A549 (cell line): ENCODE measurements at regions not wholly inside any gene's neighbourhood (a gene's known extent, or its start where the extent isn't known, plus 50 kb on each side); places are given as distances from the start of the nearest gene placed in this dataset.

Experiments
- ATAC-seq, 2 experiments: fragments of 200-7000 bp in 1 of 2; fragments of >200 bp in 1 of 2; cut with Nextera tagmentation in 1 of 2; cut with Tn5 transposase in 1 of 2; 3 replicates each; pipeline versions ENCODE4 v1.8.0 to v1.9.1; 2018 to 2020; ENCODE audit warnings: mild to moderate bottlenecking in 1 of 2, moderate library complexity in 1 of 2
- CTCF ChIA-PET: fragments of 300-600 bp; sonication (Branson Sonifier 250); formaldehyde crosslinking; extraction: SDS; loops from one replicate; lab custom pipeline; 2021; ENCODE audit warnings: antibody characterized with exemption, inconsistent platforms; lab: Yijun Ruan, JAX
- POLR2A ChIA-PET: fragments of 350-600 bp; formaldehyde crosslinking; extraction: SDS; loops from one replicate; lab custom pipeline; 2021; ENCODE audit warnings: antibody characterized with exemption, inconsistent platforms; lab: Yijun Ruan, JAX
- DNase-seq, 2 experiments: peaks; one replicate each; pipeline versions ENCODE4 v3.0.0 to v3.0.0-alpha.2; 2011 to 2016; ENCODE audit warnings: low read depth in 1 of 2, low spot score in 1 of 2
- FAIRE-seq: peaks from 2 replicates; lab custom pipeline; 2011; peaks lifted over from hg19 to GRCh38; lab: Jason Lieb, UNC
- H3K27ac ChIP-seq, 2 experiments: fragments of >200 bp; sonication (Bioruptor Twin); formaldehyde crosslinking; 3 replicates each; pipeline ENCODE4 v1.5.1; 2016 to 2017
- H3K4me1 ChIP-seq: fragments of >200 bp; sonication (Bioruptor Twin); formaldehyde crosslinking; 3 replicates; pipeline ENCODE4 v1.6.1; 2016
- H3K4me2 ChIP-seq: fragments of >200 bp; sonication (Bioruptor Twin); formaldehyde crosslinking; 3 replicates; pipeline ENCODE4 v1.6.1; 2016
- H3K4me3 ChIP-seq: fragments of >200 bp; sonication (Bioruptor Twin); formaldehyde crosslinking; 3 replicates; pipeline ENCODE4 v1.5.1; 2016
- H3K9me3 ChIP-seq: fragments of >200 bp; sonication (Bioruptor Twin); formaldehyde crosslinking; 3 replicates; pipeline ENCODE4 v1.6.1; 2016
- CEBPB ChIP-seq, 2 experiments: fragments of >200 bp in 1 of 2; sonication (Bioruptor Twin) in 1 of 2; formaldehyde crosslinking in 1 of 2; IDR thresholded peaks; 2 replicates each; pipeline ENCODE4 v1.6.1; 2012 to 2016
- CTCF ChIP-seq: fragments of >200 bp; sonication (Bioruptor Twin); formaldehyde crosslinking; IDR thresholded peaks from 3 replicates; pipeline ENCODE4 v1.5.1; 2016
- E2F6 ChIP-seq: IDR thresholded peaks from 2 replicates; pipeline ENCODE4 v1.6.1; 2012; ENCODE audit warnings: low read depth, borderline replicate concordance
- EHF ChIP-seq: fragments of 250-450 bp; sonication (Bioruptor Pico); IDR thresholded peaks from 2 replicates; pipeline ENCODE4 v1.5.0; 2020; ENCODE audit warnings: mild to moderate bottlenecking
- JUNB ChIP-seq: fragments of >200 bp; sonication (Bioruptor Twin); formaldehyde crosslinking; IDR thresholded peaks from 2 replicates; pipeline ENCODE4 v1.6.1; 2016
- KDM1A ChIP-seq: fragments of 200-600 bp; sonication (generic); IDR thresholded peaks from 2 replicates; pipeline ENCODE4 v1.6.1; 2016; ENCODE audit warnings: low read depth, mild to moderate bottlenecking
- KDM5A ChIP-seq: fragments of 200-600 bp; sonication (generic); IDR thresholded peaks from 2 replicates; pipeline ENCODE4 v1.6.1; 2016; ENCODE audit warnings: antibody characterized with exemption, mild to moderate bottlenecking
- MAX ChIP-seq: IDR thresholded peaks from 2 replicates; pipeline ENCODE4 v1.6.1; 2012
- NFE2L2 ChIP-seq: fragments of 150-350 bp; conservative IDR thresholded peaks from 2 replicates; pipeline ENCODE4 v1.6.1; 2014; ENCODE audit warnings: low read length
- NR3C1 ChIP-seq: fragments of >200 bp; sonication (Bioruptor Twin); formaldehyde crosslinking; IDR thresholded peaks from 3 replicates; pipeline ENCODE4 v1.6.1; 2017
- PBX3 ChIP-seq: IDR thresholded peaks from 2 replicates; pipeline ENCODE4 v1.6.1; 2012
- RAD21 ChIP-seq, 2 experiments: fragments of >200 bp in 1 of 2; sonication (Bioruptor Twin) in 1 of 2; formaldehyde crosslinking in 1 of 2; IDR thresholded peaks in 1 of 2; conservative IDR thresholded peaks in 1 of 2; 2 replicates in 1 of 2; 3 replicates in 1 of 2; pipeline ENCODE4 v1.6.1; 2012 to 2018; ENCODE audit warnings: inconsistent platforms in 1 of 2
- SREBF2 ChIP-seq: fragments of 450-650 bp; IDR thresholded peaks from 2 replicates; pipeline ENCODE4 v1.6.1; 2014; ENCODE audit warnings: mild to moderate bottlenecking, moderate library complexity
- ZSCAN20 ChIP-seq: fragments of 250-450 bp; sonication (Bioruptor Pico); IDR thresholded peaks from 2 replicates; pipeline ENCODE4 v1.8.0; 2022; ENCODE audit warnings: mild to moderate bottlenecking, moderate library complexity
- WGBS: methylation state at CpG from one replicate; pipeline ENCODE4 v1.1.6; 2017; ENCODE audit errors: missing lambda C conversion rate; 5-methylcytosine and 5-hydroxymethylcytosine counted together

GRCh38 chr5:168088410-168089173, 202.9 kb upstream of the WWC1 start:
- POLR2A ChIA-PET = no interaction called here
- Histone ChIP-seq H3K9me3 (no peaks in the 10 kb centered on the region), H3K4me1 (peaks cover 15% of the 10 kb centered on the region), H3K27ac (no peak overlapping the region), H3K4me2 (no peak overlapping the region), H3K4me3 (no peak overlapping the region)
- 68% methylated on average over 13 of the region's 13 CpGs for WGBS
- DNase-seq = no peak
- TF ChIP-seq ZSCAN20 (CRISPR knock-in tag) (no peak), JUNB (no peak), PBX3 (no peak), EHF (no peak), SREBF2 (no peak), KDM1A (no peak), KDM5A (no peak), CEBPB (IDR thresholded peaks at IDR 0.05) (no peak), RAD21 (conservative IDR thresholded peaks at IDR 0.05 in 1 of 2, IDR thresholded peaks at IDR 0.05 in 1 of 2) (no peak), MAX (no peak)
- CTCF ChIA-PET = no interaction called here
- ATAC-seq = no peak
- FAIRE-seq = no peak

- no peak for DNase-seq
These were observed 202.1 kb upstream of the WWC1 start for GRCh38 chr5:168089201-168089887.

More at GRCh38 chr5:168089201-168089887, 202.1 kb upstream of the WWC1 start:
- ChIA-PET POLR2A (no interaction called here), CTCF (interaction anchor here (1.1 kb wide), 1 partner anchor 88 kb away, joined by 3 read pairs; no protein-coding TSS in a partner anchor)
- H3K9me3 ChIP-seq = no peaks in the 10 kb centered on the region
- ATAC-seq (no peak), FAIRE-seq (no peak)
- TF ChIP-seq NFE2L2 = no peak
- no peak for TF ChIP-seq NR3C1
- TF ChIP-seq CTCF = no peak
- no peak for TF ChIP-seq E2F6
- no peak overlapping the region for H3K27ac ChIP-seq
- no peak overlapping the region for H3K4me2 ChIP-seq
- 69% methylated on average over 4 of the region's 4 CpGs for WGBS
- H3K4me1 ChIP-seq = peaks cover 15% of the 10 kb centered on the region
- H3K4me3 ChIP-seq = no peak overlapping the region
